ENCODE measurements at regions not wholly inside any gene's neighbourhood (a gene's known extent, or its start where the extent isn't known, plus 50 kb on each side); places are given as distances from the start of the nearest gene placed in this dataset.

GRCh38 chr3:14344351-14344750, 58.1 kb upstream of the SLC6A6 start:
- Histone ChIP-seq H3K36me3 (ENCODE audit: control insufficient read depth in 4 of 4, insufficient read depth in 4 of 4, low read length in 3 of 4) (no peaks in the 10 kb centered on the region), H3K27me3 (replicated peaks in 2 of 5; ENCODE audit: control insufficient read depth in 4 of 5, insufficient read depth in 5 of 5, low read length in 4 of 5) (peaks cover 0 to 2% (median 0%) of the 10 kb centered on the region in 5 experiments), H3K4me3 (ENCODE audit: control insufficient read depth in 1 of 7, extremely low read depth in 1 of 7, insufficient read depth in 4 of 7, low read depth in 2 of 7, low read length in 6 of 7) (no peak overlapping the region), H3K9me3 (ENCODE audit: control extremely low read depth in 1 of 5, control insufficient read depth in 4 of 5, insufficient read depth in 2 of 5, low read depth in 1 of 5, low read length in 4 of 5) (no peaks in the 10 kb centered on the region), H3K27ac (ENCODE audit: insufficient read depth in 1 of 2, low read depth in 1 of 2, low read length in 2 of 2, poor library complexity in 1 of 2, severe bottlenecking in 2 of 2) (no peak overlapping the region), H3K4me1 (ENCODE audit: control extremely low read depth in 1 of 4, control insufficient read depth in 4 of 4, insufficient read depth in 4 of 4, low read length in 3 of 4) (no peaks in the 10 kb centered on the region)
- no peak for DNase-seq
- 96% methylated on average over 7 of the region's 7 CpGs for WGBS (ENCODE audit: insufficient coverage)
- POLR2A ChIA-PET: no interaction called here
- CTCF ChIA-PET: interaction anchor here (1.6 kb wide), 1 partner anchor 21 kb away, joined by 5 read pairs; no protein-coding TSS in a partner anchor

GRCh38 chr3:14345496-14346150, 56.8 kb upstream of the SLC6A6 start:
- 91% methylated on average over 6 of the region's 7 CpGs for WGBS (ENCODE audit: insufficient coverage)
- ChIA-PET POLR2A (no interaction called here), CTCF (interaction anchor here (1.6 kb wide), 1 partner anchor 19 kb away, joined by 5 read pairs; no protein-coding TSS in a partner anchor)
- no peaks in the 10 kb centered on the region for H3K4me1 ChIP-seq (ENCODE audit: control extremely low read depth in 1 of 4, control insufficient read depth in 4 of 4, insufficient read depth in 4 of 4, low read length in 3 of 4)
- no peak for DNase-seq
- H3K9me3 ChIP-seq (ENCODE audit: control extremely low read depth in 1 of 5, control insufficient read depth in 4 of 5, insufficient read depth in 2 of 5, low read depth in 1 of 5, low read length in 4 of 5): no peaks in the 10 kb centered on the region
- H3K27ac ChIP-seq (ENCODE audit: insufficient read depth in 1 of 2, low read depth in 1 of 2, low read length in 2 of 2, poor library complexity in 1 of 2, severe bottlenecking in 2 of 2): no peak overlapping the region
- H3K4me3 ChIP-seq (ENCODE audit: control insufficient read depth in 1 of 7, extremely low read depth in 1 of 7, insufficient read depth in 4 of 7, low read depth in 2 of 7, low read length in 6 of 7): no peak overlapping the region
- H3K27me3 ChIP-seq (replicated peaks in 2 of 5; ENCODE audit: control insufficient read depth in 4 of 5, insufficient read depth in 5 of 5, low read length in 4 of 5): peaks cover 0 to 5% (median 0%) of the 10 kb centered on the region in 5 experiments
- H3K36me3 ChIP-seq (ENCODE audit: control insufficient read depth in 4 of 4, insufficient read depth in 4 of 4, low read length in 3 of 4): no peaks in the 10 kb centered on the region

GRCh38 chr3:14346191-14346590, 56.2 kb upstream of the SLC6A6 start:
- Histone ChIP-seq H3K4me3 (ENCODE audit: control insufficient read depth in 1 of 7, extremely low read depth in 1 of 7, insufficient read depth in 4 of 7, low read depth in 2 of 7, low read length in 6 of 7) (no peak overlapping the region), H3K27ac (ENCODE audit: insufficient read depth in 1 of 2, low read depth in 1 of 2, low read length in 2 of 2, poor library complexity in 1 of 2, severe bottlenecking in 2 of 2) (no peak overlapping the region), H3K4me1 (ENCODE audit: control extremely low read depth in 1 of 4, control insufficient read depth in 4 of 4, insufficient read depth in 4 of 4, low read length in 3 of 4) (no peaks in the 10 kb centered on the region), H3K9me3 (ENCODE audit: control extremely low read depth in 1 of 5, control insufficient read depth in 4 of 5, insufficient read depth in 2 of 5, low read depth in 1 of 5, low read length in 4 of 5) (no peaks in the 10 kb centered on the region), H3K27me3 (replicated peaks in 2 of 5; ENCODE audit: control insufficient read depth in 4 of 5, insufficient read depth in 5 of 5, low read length in 4 of 5) (peaks cover 0 to 6% (median 0%) of the 10 kb centered on the region in 5 experiments), H3K36me3 (ENCODE audit: control insufficient read depth in 4 of 4, insufficient read depth in 4 of 4, low read length in 3 of 4) (no peaks in the 10 kb centered on the region)
- no peak for DNase-seq
- ChIA-PET CTCF (interaction anchor here (1.0 kb wide), 1 partner anchor 58 kb away, joined by 3 read pairs; no protein-coding TSS in a partner anchor), POLR2A (no interaction called here)
- 94% methylated on average over 7 of the region's 9 CpGs for WGBS (ENCODE audit: insufficient coverage)

- H3K4me3 ChIP-seq (ENCODE audit: control insufficient read depth in 1 of 7, extremely low read depth in 1 of 7, insufficient read depth in 4 of 7, low read depth in 2 of 7, low read length in 6 of 7): no peak overlapping the region
- ChIA-PET POLR2A (no interaction called here), CTCF (interaction anchor here (1.0 kb wide), 1 partner anchor 58 kb away, joined by 3 read pairs; no protein-coding TSS in a partner anchor)
- H3K4me1 ChIP-seq (ENCODE audit: control extremely low read depth in 1 of 4, control insufficient read depth in 4 of 4, insufficient read depth in 4 of 4, low read length in 3 of 4): no peaks in the 10 kb centered on the region
- peak in 1 of 3 donors; percentile 21 for DNase-seq
- 62% methylated on average over 4 of the region's 4 CpGs for WGBS (ENCODE audit: insufficient coverage)
- peaks cover 0 to 6% (median 0%) of the 10 kb centered on the region in 5 experiments for H3K27me3 ChIP-seq (replicated peaks in 2 of 5; ENCODE audit: control insufficient read depth in 4 of 5, insufficient read depth in 5 of 5, low read length in 4 of 5)
- H3K36me3 ChIP-seq (ENCODE audit: control insufficient read depth in 4 of 4, insufficient read depth in 4 of 4, low read length in 3 of 4): no peaks in the 10 kb centered on the region
- H3K9me3 ChIP-seq (ENCODE audit: control extremely low read depth in 1 of 5, control insufficient read depth in 4 of 5, insufficient read depth in 2 of 5, low read depth in 1 of 5, low read length in 4 of 5): no peaks in the 10 kb centered on the region
- no peak overlapping the region for H3K27ac ChIP-seq (ENCODE audit: insufficient read depth in 1 of 2, low read depth in 1 of 2, low read length in 2 of 2, poor library complexity in 1 of 2, severe bottlenecking in 2 of 2)
Measured at GRCh38 chr3:14346642-14347041, 55.8 kb upstream of the SLC6A6 start.

GRCh38 chr3:14347110-14347509, 55.3 kb upstream of the SLC6A6 start:
- no peaks in the 10 kb centered on the region for H3K36me3 ChIP-seq (ENCODE audit: control insufficient read depth in 4 of 4, insufficient read depth in 4 of 4, low read length in 3 of 4)
- no peak overlapping the region for H3K27ac ChIP-seq (ENCODE audit: insufficient read depth in 1 of 2, low read depth in 1 of 2, low read length in 2 of 2, poor library complexity in 1 of 2, severe bottlenecking in 2 of 2)
- WGBS (ENCODE audit: insufficient coverage): 85% methylated on average over 6 of the region's 7 CpGs
- no peaks in the 10 kb centered on the region for H3K9me3 ChIP-seq (ENCODE audit: control extremely low read depth in 1 of 5, control insufficient read depth in 4 of 5, insufficient read depth in 2 of 5, low read depth in 1 of 5, low read length in 4 of 5)
- DNase-seq: no peak
- no peak overlapping the region for H3K4me3 ChIP-seq (ENCODE audit: control insufficient read depth in 1 of 7, extremely low read depth in 1 of 7, insufficient read depth in 4 of 7, low read depth in 2 of 7, low read length in 6 of 7)
- no peaks in the 10 kb centered on the region for H3K4me1 ChIP-seq (ENCODE audit: control extremely low read depth in 1 of 4, control insufficient read depth in 4 of 4, insufficient read depth in 4 of 4, low read length in 3 of 4)
- CTCF ChIA-PET: interaction anchor here (1.0 kb wide), 2 partner anchors 10 to 59 kb away, joined by 3 read pairs; no protein-coding TSS in a partner anchor
- peaks cover 0 to 6% (median 0%) of the 10 kb centered on the region in 5 experiments for H3K27me3 ChIP-seq (replicated peaks in 2 of 5; ENCODE audit: control insufficient read depth in 4 of 5, insufficient read depth in 5 of 5, low read length in 4 of 5)
- POLR2A ChIA-PET: no interaction called here

GRCh38 chr3:14351617-14352001, 50.8 kb upstream of the SLC6A6 start:
- H3K36me3 ChIP-seq (ENCODE audit: control insufficient read depth in 4 of 4, insufficient read depth in 4 of 4, low read length in 3 of 4): no peaks in the 10 kb centered on the region
- H3K27ac ChIP-seq (ENCODE audit: insufficient read depth in 1 of 2, low read depth in 1 of 2, low read length in 2 of 2, poor library complexity in 1 of 2, severe bottlenecking in 2 of 2): no peak overlapping the region
- ChIA-PET POLR2A (no interaction called here), CTCF (interaction anchor here (1.1 to 1.3 kb wide), 4 partner anchors 11 to 18 kb away, joined by 3 to 4 read pairs (median 3); no protein-coding TSS in a partner anchor)
- H3K4me1 ChIP-seq (ENCODE audit: control extremely low read depth in 1 of 4, control insufficient read depth in 4 of 4, insufficient read depth in 4 of 4, low read length in 3 of 4): no peaks in the 10 kb centered on the region
- peaks cover 0 to 4% (median 0%) of the 10 kb centered on the region in 5 experiments for H3K27me3 ChIP-seq (replicated peaks in 2 of 5; ENCODE audit: control insufficient read depth in 4 of 5, insufficient read depth in 5 of 5, low read length in 4 of 5)
- no peaks in the 10 kb centered on the region for H3K9me3 ChIP-seq (ENCODE audit: control extremely low read depth in 1 of 5, control insufficient read depth in 4 of 5, insufficient read depth in 2 of 5, low read depth in 1 of 5, low read length in 4 of 5)
- DNase-seq: no peak
- WGBS (ENCODE audit: insufficient coverage): 96% methylated on average over 5 of the region's 6 CpGs
- no peak overlapping the region for H3K4me3 ChIP-seq (ENCODE audit: control insufficient read depth in 1 of 7, extremely low read depth in 1 of 7, insufficient read depth in 4 of 7, low read depth in 2 of 7, low read length in 6 of 7)

- Histone ChIP-seq H3K9me3 (ENCODE audit: control extremely low read depth in 1 of 5, control insufficient read depth in 4 of 5, insufficient read depth in 2 of 5, low read depth in 1 of 5, low read length in 4 of 5) (no peaks in the 10 kb centered on the region), H3K36me3 (ENCODE audit: control insufficient read depth in 4 of 4, insufficient read depth in 4 of 4, low read length in 3 of 4) (no peaks in the 10 kb centered on the region), H3K27ac (ENCODE audit: insufficient read depth in 1 of 2, low read depth in 1 of 2, low read length in 2 of 2, poor library complexity in 1 of 2, severe bottlenecking in 2 of 2) (no peak overlapping the region), H3K4me3 (ENCODE audit: control insufficient read depth in 1 of 7, extremely low read depth in 1 of 7, insufficient read depth in 4 of 7, low read depth in 2 of 7, low read length in 6 of 7) (no peak overlapping the region), H3K27me3 (replicated peaks in 2 of 5; ENCODE audit: control insufficient read depth in 4 of 5, insufficient read depth in 5 of 5, low read length in 4 of 5) (peaks cover 0 to 4% (median 0%) of the 10 kb centered on the region in 5 experiments), H3K4me1 (ENCODE audit: control extremely low read depth in 1 of 4, control insufficient read depth in 4 of 4, insufficient read depth in 4 of 4, low read length in 3 of 4) (no peaks in the 10 kb centered on the region)
- DNase-seq: peak in 2 of 3 donors; percentile 17 to 19
- ChIA-PET POLR2A (interaction anchor here (0.7 kb wide), 1 partner anchor 15 kb away, joined by 3 read pairs; no protein-coding TSS in a partner anchor), CTCF (interaction anchor here (1.1 to 1.5 kb wide), 3 partner anchors 16 to 20 kb away, joined by 3 to 5 read pairs (median 4); no protein-coding TSS in a partner anchor)
- 91% methylated on average over 11 of the region's 13 CpGs for WGBS (ENCODE audit: insufficient coverage)
Measured at GRCh38 chr3:14352002-14352627, 50.3 kb upstream of the SLC6A6 start.

Data from common myeloid progenitor, CD34-positive (primary cell).